Activated T-cell treated with anti-CD3 and anti-CD28 coated beads, Interleukin-2, amount 50 U/mL, for 48 hours (primary cell): ENCODE measurements at regions not wholly inside any gene's neighbourhood (a gene's known extent, or its start where the extent isn't known, plus 50 kb on each side); places are given as distances from the start of the nearest gene placed in this dataset.
"Not testable (repeated sequence)": the region's sequence is repeated elsewhere in the genome, so short reads cannot be mapped to it uniquely, and the experiment has no call there.

Experiments
- DNase-seq, 2 experiments: peaks; one replicate each; pipeline ENCODE4 v3.0.0-alpha.2; 2020

DNA sequence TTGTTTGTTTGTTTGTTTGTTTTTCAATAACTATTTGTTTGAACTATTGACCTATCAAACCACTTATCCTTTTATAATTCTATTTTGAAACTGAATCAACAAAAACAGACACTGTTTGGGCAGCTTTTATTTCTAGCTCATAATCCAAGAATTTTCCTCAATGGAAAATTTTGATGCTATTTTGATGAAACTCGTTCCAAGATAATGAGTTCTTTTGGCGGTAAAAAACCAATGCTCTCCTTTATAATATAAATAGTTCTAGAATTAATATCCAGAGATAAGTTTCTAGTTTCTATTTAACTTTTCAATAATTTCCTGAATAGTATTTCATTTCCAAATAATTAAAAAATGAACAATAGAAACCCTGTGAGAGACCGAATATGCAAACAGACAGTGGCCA, 146.5 kb upstream of the EDNRB start:
- no peak for DNase-seq

DNA sequence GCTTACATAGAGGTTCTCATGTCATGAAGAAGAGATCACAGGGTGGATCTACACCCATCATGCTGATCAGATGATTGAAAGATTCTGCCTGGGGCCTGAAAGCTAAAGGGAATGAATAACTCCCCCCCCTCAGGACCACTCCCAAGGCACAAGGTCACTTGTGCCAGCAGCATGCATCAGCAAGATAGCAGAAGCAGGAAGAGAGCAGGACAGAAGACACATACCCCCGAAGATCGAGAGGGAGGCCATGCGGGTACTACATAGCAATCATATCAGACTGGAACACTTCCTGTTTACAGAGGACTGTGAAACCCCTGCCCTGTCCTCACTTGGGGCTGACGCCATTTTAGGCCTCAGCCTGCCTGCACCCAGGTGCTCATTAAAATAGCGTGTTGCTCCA, 143.2 kb upstream of the EDNRB start:
- no peak for DNase-seq

DNA sequence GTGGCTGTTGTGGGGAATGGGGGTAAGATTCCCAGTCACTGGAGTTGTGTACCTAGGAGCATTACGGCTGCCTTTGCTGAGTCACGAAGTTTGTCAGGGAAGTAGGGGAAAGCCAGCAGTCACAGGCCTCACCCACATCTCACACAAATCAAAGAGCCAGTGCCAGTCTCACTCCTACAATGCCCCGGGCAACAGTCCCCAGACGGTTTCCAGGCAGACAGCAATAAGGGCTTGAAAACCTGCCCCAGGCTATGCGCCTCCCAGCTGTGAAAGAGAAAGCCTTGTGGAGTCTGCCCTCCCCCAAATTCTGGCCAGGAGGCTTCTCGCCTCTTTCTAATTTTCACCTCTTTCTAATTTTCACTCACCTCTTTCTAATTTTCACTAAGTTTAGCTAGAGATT, 142.3 kb upstream of the EDNRB start:
- DNase-seq = no peak

DNA sequence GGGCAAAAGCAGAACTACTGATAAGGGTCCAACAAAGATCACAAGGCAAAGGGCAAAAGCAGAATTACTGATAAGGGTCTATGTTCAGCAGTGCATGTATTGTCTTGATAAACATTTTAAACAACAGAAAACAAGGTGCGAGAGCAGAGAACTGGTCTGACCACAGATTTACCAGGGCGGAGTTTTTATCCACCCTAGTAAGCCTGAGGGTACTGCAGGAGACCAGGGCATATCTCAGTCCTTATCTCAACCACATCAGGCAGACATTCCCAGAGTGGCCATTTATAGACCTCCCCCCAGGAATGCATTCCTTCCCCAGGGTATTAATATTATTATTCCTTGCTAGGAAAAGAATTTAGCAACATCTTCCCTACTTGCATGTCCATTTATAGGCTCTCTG, 138.2 kb upstream of the EDNRB start:
- not testable (repeated sequence) for DNase-seq

DNA sequence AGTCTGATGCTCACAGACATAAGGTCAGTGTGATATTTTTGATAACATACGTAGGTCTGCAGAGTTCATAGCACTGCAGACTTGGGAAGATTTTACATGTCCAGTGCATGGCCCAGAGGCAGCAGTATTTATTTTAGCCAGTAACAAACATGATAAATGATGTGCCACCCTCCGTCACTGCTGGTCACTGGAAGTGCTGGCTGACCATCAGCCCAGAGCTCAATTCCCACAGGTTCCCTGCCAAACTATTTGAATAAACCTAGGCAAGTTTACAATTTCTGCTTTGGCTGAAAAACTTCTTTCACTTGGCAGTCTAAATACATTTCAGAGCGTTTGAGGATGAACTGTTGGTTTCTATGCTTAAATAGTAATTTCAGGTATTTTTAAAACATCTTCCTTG, 135.5 kb upstream of the EDNRB start:
- DNase-seq = no peak

DNA sequence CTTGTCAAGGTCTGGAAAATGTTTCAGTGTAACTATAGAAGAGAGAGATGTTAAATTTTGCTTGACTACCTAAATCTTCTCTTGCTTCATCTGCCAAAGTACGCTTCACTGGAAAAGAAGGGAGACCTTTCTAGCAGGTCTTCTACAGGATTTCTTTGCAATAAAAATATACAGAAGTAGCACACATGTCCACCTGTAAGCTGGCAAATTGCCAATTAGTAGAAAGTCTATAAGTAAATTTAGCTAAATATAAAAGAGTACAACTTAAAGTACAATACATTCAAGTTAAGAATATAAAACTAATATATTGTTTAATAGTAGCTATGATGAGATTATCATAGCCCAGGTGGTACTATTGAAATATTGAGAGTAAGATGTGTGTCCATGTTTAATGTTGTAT, 128.5 kb upstream of the EDNRB start:
- DNase-seq = no peak

DNA sequence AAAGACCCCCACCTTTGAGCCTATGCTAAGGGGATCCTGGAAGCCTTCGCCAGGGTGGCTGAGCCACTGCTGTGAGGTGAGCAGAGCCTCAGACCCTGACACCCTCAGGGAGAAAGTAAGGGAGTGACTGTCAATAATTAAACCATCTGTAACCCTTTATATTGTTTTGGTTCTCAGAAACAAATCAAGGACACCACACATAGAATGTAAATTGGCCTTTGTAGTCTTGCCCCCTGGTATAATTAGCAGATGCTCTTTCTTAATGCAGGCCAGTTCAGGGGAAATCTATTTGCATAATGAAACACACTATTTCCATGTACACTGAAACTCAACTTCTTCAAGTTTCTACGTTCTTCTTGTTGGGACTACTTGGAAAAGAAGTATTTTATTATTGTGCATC, 127.7 kb upstream of the EDNRB start:
- no peak for DNase-seq

DNA sequence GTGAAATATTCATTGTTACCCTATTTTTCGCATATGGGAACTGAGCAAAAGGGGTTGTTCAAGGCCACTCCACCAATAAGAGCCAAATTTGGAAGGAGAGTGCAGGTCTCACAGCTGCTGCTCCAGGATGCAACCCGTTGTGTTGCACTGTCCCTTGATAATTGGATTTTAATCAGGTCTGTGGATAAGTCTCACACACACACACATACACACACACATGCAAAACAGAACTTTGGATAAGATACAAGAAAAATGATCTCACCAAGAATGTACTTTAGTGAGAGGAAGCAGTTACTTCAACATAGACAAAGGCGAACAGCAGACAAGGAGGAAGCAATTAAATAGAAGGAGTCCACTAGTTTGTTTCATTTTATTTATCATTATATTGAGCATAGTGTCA, 127.3 kb upstream of the EDNRB start:
- no peak for DNase-seq

DNA sequence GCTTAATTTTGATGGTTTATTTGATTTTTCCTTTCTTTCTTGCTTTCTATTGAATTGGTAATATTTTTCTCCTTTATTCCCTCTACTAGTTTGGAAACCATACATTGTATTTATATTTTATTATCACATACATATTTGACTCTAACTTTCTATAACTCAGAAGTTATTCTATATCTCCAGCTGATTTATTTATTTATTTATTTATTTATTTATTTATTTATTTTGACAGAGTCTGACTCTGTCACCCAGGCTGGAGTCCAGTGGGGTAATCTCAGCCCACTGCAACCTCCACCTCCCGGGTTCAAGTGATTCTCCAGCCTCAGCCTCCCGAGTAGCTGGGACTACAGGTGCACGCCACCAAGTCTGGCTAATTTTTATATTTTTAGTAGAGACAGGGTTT, 122.7 kb upstream of the EDNRB start:
- not testable (repeated sequence) for DNase-seq

DNA sequence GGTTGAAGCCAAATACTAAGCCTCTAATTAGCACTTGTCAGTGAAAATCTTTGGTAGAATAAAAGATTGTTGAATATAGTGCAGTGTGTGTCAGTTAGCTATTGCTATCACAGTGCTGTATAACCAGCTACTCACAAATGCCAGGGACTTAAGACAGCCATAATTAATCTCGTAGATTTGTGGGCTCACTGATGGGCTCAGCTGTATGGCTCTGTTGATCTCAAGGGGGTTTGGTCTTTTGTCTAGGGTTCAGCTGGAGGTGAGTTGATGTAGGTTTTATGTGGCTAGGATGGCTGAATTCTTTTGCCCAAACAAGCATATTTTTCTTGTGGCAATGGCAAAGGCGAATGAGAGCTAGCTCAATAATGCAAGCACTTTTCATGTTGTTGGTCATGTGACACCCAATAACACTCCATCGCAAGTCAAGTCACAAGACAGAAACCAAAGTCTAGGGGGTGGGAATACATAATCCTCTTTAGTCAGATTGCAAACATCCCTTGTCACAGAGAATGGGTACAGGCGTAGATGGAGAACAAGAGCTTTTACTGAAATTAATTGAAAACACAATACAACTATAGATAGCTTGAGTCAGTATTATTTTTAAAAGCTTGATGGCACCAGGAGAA, 121.7 kb upstream of the EDNRB start:
- DNase-seq = no peak

DNA sequence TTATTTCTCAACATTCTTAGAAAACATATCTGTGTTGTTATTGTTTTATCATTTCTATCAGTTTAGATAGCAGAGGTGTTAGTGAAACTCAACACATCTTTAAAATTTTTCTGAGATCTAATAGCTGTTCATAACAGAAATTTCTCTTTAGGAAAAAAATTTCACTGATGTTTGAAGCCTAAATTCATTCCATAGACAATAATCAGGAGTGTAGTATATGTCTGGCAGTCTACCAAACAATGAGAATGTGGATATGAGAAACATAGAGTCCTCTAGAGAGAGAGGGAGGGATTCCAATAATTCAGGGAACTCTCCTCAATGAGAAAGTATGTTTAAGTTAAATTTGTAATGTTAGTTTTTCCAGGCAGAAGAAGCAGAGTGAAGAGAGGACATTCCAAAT, 118.2 kb upstream of the EDNRB start:
- DNase-seq = no peak

DNA sequence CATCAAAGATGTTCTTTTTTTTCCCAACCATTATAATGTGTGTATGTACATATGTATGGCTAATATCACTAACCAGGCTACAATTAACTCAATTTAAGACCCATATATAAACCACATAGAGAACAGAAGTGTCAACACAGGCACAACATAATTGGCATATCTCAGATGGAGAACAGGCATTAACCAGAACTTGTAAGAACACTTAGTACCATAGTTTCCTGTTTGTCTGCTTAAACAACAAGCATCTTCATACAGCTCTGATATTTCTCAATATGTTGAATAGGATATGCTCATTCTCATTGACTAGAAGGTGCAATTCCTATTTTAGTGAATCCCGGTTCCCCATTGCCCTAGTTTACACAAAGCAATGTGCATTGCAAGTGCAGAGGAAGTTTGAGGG, 116.9 kb upstream of the EDNRB start:
- DNase-seq = no peak

DNA sequence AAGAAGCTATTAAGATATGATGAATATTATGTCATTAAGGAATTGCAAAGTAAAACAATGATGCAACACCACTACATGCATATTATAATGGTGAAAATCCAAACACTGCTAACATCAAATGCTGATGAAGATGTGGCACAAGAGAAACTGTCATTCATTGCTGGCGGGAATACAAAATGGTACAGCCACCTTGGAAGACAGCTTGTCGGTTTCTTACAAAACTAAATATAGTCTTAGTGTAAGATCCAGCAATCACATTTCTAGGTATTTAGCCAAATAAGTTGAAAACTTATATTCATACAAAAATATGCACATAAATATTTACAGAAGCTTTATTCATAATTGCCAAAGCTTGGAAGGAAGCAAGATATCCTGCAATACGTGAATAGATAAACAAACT, 114.9 kb upstream of the EDNRB start:
- no peak for DNase-seq

DNA sequence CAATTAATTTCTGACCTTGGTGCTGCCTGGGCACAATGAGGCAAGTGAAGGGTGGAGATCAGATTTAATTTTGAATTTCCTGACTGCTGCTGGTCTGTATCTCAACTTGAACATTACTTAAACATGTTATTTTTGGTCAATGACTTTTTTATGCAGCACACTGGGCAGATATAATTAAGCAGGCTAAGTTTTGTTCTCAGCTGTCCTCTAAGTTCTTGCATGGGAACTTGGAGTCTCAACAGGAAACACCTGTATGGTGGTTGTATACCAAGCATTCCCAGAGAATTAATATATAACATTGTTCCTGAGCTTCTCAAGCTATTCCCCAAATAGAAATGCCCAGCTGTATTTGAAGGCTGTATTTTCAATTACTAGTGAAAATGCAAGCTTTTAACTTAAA, 113.5 kb upstream of the EDNRB start:
- no peak for DNase-seq

DNA sequence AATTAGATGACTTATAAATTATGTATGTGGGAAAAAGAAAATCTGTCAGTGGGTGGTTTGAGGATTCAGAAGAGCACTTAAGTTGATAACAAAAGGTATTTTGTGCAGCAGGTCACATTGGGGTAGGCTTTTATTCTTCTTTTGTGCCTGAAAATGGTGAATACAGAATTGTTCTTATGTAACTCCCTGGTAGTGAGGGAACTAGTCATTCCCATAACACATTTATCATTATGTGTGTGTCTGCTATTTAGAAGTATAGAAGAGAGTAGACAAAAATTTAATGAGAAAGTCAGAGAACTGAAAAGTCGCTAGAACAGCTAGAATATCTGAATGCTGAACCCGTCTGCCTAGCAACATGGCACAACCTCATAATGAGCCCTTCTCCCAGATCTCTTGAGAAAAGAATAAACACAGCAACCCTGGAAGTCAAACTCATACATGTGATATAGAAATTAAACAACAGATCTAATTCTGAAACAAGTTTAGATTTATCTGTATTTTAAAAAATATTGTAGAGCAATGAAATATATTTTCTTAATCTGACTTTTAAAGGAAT, 111.8 kb upstream of the EDNRB start:
- no peak for DNase-seq

DNA sequence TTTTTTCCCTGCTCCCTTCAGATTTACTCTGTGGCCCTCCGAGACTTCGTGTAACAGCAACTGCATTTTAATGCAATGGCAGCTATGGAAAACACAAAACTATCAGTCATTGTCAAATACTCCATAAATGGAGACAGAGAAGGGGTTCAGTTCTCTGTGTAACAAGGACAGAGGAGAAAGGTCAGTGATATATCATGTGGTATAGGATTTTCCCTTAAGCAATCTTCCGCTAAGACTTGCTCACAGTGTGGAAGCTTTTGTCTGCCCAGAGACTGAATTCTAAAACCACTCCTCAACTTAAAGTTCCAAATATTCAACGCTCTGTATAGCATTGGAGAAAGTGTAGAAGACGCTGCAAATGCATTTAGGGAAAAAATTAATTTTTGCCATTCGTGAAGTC, 111.3 kb upstream of the EDNRB start:
- DNase-seq = no peak

DNA sequence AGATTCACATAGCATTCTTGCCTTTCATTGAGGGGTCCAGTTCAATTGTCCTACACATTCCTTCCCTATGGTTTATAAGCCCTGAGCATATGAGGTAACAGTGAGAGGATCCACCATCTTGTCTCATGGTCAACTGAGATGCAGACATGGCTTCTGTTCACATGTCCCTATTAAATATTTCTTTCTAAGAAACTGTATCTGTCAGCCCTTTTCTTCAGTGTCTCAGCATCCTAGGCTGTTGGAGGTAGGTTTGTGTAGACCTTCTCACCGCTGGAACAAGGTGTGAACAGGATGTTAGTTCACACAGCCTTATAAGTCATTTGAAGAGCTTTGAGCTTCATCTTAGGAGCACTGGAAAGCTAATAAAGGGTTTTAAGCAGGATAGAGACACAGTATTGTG, 110.3 kb upstream of the EDNRB start:
- DNase-seq = no peak

DNA sequence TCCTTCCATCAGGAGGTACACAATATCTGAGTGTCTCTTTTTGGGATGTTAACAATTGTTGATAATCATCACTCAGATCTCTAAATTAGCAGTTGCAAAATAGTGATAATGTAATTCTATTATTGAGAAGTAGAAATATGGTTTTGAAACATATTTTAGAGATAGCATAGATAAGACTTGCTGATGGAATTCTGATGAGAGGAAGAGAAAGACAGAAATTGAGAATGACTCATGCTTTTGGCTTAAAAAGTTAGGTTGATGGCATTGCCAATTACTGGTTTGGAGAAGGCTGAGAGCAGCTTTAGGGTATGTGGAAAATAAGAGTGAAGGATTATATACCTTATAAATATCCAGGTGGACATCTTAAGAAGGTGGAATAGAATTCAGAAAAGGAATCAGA, 106.4 kb upstream of the EDNRB start:
- no peak for DNase-seq

DNA sequence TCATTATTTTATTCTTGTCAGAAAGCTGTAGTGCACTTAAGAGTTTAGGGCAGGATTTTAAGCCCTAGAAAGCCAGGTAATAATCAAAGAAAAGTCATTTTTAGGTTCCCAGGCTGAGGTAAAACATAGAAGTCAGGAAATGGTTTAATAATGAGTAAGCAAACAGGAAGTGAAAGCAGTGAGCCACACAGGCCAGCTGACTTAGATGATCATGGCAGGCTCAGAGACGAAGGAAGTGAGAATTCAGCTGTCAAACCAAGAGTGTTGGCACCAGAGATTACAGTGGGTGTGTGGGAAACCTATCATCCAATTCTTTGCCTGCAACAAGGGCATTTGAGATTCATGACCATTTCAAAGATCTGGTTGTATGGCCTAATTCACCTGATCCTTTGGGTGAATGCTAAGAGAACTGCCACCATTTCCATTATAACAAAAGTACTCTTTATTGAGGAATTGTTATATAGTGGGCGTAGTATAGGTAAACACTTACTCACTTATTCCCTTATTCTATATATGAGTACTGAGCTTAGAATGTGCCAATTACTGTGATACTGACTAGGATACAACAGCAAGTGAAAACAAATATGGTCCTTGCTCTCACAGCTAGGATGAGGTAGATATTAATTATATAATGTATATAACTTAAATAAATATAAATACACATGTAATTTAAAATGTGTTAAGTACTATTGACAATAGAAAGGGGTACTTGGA, 103.7 kb upstream of the EDNRB start:
- DNase-seq = peak; percentile 31 to 42

DNA sequence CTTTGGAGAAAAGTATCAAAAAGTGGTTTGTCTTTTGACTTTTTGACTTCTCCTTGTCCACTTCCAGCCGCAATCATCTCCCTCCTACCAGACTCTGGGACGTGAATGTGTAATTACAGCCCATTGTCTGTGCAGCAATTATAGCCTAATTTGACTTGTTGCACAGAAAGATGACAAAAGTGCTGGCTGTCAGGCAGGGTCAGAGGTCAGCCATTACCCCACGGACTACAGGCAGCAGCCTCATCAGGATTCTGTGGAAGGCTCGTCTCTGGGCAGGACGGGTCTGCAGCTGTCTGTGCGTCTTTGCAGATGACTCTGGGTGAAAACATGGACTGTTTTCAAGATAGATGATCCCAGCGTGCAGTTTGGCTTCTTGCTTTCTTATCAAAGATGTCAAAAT, 102.2 kb upstream of the EDNRB start:
- no peak for DNase-seq

DNA sequence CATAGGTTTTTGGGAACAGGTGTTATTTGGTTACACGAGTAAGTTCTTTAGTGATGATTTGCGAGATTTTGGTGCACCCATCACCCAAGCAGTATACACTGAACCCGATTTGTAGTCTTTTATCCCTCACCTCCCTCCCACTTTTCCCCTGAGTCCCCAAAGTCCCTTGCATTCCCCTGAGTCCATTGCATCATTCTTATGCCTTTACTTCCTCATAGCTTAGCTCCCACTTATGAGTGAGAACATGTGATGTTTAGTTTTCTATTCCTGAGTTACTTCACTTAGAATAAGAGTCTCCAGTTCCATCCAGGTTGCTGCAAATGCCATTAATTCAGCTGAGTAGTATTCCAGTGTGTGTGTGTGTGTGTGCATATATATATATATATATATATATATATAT, 97.2 kb upstream of the EDNRB start:
- no peak for DNase-seq

DNA sequence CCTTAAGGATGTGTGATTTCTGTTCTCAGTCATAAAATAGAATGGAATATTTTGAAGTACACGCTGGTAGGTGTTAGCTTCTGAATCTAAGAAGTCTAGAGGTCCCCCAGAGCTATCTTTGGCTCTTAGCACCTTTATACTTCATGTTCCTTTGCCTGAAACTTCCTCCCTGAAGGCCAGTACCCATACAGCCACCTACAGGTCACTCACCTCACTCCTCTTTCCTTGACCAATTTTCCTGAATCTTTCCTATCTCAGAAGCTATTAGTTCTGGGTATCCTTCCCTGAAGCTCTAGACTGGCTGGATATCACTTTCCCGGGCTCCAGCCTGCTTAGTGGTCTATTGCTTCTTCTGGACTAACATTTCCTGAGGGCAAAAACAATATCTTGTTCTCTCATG, 93.4 kb upstream of the EDNRB start:
- DNase-seq = no peak

DNA sequence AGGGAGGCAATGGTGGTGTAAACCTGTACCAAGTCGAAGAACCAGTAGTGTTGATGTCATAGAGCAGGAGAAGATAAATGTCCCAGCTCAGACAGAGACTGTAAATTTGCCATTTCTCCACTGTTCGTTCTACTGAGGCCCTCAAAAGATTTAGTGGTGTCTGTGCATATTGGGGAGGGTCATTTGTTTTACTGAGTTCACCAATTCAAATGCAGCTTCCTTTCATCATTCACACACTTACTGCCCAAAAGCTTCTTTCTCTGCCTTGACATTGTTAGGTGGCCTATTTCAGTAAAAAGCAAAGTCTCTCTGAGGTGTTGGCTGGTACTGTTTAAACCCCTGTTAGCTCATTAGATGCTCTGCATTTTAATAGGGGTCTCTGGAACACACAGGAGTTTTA, 86.2 kb upstream of the EDNRB start:
- no peak for DNase-seq

DNA sequence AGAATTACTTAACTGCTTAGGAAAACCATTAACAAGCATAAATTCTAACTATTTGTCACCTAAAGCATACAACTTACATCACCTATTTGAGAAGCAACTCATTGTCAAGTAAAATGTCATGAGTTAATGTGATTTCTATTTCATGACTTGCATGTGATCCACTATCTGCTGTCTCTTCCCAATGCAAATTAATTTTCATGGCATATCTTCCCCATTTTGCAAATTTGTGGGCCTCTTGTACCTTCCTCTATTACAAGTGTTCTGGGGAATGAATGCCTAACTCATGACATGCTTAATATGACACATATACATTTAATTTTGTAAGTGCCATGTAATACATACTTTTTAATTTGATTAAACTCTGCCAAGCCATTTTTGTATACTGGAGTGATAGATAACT, 81.1 kb upstream of the EDNRB start:
- no peak for DNase-seq

DNA sequence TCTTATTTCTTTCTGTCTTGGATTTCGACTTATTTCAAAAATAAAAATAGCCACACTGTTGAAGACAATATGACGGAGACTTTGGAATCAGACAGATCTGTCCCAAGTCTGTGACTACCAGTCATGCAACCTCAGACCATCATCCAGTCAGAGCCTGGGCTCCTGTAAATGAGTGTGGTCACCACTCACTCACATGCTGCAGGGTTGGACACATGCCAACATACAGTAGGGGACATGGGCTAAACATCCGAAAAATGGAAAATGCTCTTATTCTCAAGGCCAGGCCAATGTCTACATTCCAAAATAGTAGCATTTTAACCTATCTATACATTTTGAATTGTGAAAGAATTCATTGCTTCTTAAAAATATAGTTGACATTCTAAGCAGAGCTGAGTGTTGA, 75.5 kb upstream of the EDNRB start:
- DNase-seq = no peak
